SH-SY5Y (cell line): ENCODE measurements at regions not wholly inside any gene's neighbourhood (a gene's known extent, or its start where the extent isn't known, plus 50 kb on each side); places are given as distances from the start of the nearest gene placed in this dataset.

Experiments
- GATA2 ChIP-seq: IDR thresholded peaks from 2 replicates; pipeline ENCODE4 v1.6.1; 2011; ENCODE audit warnings: mild to moderate bottlenecking, low read depth, low read length
- GATA3 ChIP-seq: IDR thresholded peaks from 2 replicates; pipeline ENCODE4 v1.6.1; 2011; ENCODE audit warnings: low read depth, mild to moderate bottlenecking, low read length, moderate library complexity

DNA sequence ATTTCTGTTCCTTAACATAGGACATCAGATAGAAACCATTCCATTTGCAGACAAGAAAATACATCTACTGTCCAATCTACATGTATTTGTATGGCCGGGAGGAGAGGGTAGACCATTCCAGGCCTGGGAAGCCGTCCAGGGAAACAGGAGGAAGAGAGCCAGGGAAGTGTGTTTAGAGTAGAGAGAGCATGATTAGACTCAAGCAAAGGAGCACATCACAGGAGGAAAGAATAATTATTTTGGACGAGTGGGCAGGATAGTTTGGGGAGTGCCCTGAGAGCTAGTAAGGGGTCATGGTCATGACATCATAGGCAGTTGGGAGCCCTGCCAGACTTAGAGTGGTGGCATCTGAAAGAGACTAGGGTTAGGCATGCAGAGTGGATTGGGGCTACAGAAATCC is 250.0 kb downstream of the HIVEP2 start:
- TF ChIP-seq GATA2, result no peak
- TF ChIP-seq GATA3, result no peak
